GM18499 (cell line): ENCODE measurements at regions not wholly inside any gene's neighbourhood (a gene's known extent, or its start where the extent isn't known, plus 50 kb on each side); places are given as distances from the start of the nearest gene placed in this dataset.
"Not testable (repeated sequence)": the region's sequence is repeated elsewhere in the genome, so short reads cannot be mapped to it uniquely, and the experiment has no call there.

Source experiments
- ATAC-seq: cut with Tn5 transposase; IDR thresholded peaks from one replicate; pipeline ENCODE4 v1.9.1; 2021; ENCODE audit warnings: moderate number of reproducible peaks; ENCODE audit not compliant: insufficient read depth, unreplicated experiment

DNA sequence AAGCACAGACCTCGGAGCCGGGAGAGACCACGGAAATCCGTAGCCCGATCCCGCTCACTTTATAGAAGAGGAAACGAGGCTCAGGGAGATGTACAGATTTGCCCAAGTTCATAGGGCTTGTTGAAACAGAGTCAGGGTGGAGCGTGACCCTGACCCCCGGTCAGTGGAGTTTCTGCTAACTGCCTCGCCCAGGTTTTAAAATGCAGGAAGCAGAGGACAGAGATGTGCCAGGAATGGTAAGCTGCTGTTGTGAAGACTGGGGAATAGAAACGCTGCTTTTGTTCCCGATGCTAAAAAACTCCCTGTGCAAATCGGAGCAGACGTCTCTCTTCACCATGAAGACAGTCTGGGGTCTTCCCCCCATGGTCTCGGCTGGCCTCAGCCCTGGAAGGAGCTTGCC lies 403.0 kb downstream of the SEC14L1 start:
- ATAC-seq, result no peak

DNA sequence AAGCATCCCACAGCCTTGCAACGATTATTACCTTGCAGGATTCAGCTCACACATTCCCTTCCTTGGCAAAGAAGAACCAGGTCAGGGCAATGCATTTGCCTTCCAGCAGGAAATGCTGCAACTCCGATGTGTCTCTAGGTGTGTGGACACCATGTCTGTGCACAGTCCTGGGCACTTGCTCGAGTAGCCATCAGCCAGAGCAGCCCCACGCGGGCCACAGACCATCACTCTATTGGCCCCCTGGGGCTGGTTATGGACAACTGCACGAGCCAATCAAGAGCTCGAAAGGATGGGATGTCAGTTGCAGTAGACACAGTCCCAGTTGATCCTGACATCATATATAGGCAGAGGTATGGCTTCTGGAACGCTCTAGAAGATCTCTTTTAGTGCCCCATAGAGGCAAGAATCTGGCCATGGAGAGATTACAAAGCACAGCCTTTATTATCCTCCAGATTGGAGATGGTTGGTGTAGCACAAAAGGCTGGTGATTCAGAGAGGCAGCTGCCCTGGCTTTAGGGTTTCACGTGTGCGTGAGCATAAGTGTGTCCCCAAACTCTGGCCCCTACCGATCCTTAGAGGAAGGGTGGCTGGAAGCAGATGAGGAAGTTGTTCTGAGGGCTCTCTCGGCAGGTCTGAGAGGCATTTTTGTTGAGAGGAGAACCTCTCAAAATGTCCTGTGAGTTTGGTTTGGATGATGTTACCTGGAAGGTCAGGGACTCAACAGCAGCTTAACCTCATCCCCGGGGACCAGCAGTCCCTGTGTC lies 403.8 kb downstream of the SEC14L1 start:
- no peak for ATAC-seq

DNA sequence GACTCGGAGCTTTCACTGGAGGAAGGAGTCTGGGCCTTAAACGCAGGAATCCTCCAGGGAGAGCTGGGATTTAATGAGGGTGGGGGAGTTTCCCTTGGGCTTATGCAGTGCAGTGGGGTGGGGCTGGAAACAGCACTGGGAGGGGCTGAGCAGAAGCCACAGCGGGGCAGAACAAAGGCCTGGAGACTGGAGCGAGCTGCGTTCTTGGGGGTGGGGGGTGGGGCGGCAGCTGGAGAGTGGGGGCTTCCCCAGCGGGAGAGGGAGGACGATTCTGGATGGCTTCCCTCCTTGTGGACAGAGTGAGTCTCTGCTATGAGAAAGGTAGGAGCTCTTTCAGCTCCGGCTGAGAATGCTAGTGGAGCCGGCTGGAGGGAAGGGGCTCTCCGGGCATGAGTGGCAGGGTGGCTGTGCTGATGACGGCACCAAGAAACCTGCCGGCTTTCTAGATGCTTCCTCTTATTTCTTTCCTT lies 406.0 kb downstream of the SEC14L1 start:
- no peak for ATAC-seq

DNA sequence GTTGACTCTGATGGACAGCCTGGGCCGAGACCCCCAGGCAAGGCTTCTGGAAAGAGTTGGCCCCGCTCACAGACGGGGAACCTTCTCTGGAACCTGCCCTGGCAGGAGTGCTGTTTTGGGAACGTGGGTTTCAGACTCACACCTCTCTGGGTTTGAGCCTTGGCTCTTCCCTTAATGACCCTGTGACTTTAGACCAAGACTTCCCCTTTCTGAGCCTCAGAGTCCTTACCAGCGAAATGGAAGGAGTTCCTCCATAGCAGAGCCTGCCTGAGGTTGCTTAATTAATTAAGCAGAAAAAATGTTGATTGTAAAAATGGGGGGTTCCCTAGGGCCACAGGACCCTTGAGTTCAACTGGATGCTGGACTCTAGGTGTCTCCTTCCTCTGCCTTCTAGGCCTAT lies 408.2 kb downstream of the SEC14L1 start:
- ATAC-seq, result no peak

DNA sequence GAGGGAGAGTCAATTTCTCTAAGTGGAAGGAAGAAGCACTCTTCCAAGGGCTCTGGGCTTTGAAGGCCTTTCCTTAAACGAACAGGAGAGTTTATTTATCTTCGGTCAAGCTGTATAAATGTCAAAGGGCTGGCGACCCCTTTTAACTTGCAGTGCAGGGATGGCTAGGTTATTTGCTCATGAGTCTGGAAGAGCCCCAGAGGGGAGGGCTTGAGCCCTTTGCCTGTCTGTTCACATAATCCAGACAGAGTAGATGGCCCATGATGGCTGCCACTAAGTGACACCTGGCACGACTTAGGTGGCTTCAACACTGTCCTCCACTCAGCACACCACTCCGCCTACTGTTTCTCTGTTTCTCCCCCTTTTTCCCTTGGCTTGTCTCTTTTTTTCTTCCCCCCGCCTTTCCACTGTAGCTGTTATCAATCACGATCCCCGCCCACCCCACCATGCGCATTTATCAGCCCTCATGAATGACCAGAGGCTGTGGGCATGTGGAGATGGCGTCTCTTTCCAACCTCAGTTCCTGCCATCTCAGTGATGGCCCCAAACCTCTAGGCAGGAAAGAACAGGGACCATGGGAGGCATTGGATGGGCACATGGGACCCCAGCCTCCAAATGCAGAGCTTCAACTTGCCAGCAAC lies 408.7 kb upstream of the TNRC6C start:
- no peak for ATAC-seq

DNA sequence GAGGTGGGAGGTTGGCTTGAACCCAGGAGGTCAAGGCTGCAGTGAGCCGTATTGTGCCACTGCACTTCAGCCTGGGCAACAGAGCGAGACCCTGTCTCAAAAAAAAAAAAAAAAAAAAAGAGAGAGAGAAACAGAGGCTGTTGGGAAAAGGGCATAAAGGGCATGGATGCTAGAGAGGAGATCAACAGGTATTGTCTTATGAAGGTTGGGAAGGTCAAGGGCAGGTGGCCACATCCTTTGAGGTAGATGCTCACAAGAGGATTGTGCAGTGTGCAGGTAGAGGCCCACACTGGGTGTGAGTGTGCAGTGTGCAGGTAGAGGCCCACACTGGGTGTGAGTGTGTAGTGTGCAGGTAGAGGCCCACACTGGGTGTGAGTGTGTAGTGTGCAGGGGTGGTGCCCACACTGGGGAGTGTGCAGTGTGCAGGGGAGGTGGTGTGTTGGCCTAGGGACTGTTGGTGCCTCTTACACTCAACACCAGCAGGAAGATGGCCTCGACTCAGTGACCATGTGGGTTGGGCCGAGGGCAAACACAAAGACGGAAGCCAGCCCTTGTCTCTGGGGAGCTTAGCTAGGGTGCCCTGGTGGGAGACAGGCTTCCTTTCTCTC lies 404.9 kb upstream of the TNRC6C start:
- no peak for ATAC-seq

DNA sequence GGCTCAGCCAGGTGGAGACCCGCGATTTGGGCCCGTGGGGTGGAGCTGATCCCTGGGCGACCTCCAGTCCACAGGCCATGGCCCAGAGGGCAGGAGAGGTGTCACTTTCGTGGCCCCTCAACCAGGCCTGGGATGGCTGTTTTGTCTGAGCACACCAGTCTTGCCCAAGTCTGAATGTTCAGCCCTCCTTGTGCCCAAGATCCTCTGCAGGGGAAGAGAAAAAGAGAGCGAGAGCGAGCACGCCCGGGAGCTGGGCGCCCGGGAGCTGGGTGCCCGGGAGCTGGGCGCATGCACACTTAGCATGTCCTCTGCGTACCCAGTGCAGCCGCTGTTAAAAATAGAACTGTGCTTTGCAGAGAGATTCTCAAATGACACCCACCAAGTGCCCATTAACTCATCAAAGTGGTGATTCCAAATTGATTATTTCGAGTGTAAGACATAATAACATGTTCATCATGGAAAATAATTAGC lies 403.3 kb upstream of the TNRC6C start:
- ATAC-seq, result no peak

DNA sequence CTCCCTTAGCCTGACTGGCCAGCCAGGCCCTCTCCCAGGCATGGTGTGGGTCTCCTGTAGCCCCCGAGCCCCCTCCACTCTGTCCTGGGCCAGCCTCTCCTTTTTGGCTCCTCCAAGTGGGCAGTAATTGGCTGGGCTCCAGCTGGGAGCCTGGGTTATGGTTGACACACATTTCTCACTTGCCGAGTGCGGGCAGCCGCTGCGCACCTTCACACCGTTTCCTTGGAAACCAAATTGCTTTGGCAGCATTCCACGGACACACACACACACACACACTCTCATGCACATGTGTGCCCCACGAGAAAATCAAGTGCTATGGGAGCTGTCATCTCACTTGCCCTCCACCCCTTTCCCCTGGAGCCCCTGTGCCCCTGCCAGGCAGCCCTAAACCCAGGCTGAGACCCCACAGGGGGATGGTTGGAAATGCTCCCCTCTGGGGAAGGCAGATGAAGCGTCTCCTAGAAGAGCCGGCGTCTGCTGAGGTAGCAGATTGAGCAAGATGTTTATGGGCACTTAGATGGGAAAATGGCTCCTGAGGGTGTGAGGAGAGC lies 402.7 kb upstream of the TNRC6C start:
- no peak for ATAC-seq

DNA sequence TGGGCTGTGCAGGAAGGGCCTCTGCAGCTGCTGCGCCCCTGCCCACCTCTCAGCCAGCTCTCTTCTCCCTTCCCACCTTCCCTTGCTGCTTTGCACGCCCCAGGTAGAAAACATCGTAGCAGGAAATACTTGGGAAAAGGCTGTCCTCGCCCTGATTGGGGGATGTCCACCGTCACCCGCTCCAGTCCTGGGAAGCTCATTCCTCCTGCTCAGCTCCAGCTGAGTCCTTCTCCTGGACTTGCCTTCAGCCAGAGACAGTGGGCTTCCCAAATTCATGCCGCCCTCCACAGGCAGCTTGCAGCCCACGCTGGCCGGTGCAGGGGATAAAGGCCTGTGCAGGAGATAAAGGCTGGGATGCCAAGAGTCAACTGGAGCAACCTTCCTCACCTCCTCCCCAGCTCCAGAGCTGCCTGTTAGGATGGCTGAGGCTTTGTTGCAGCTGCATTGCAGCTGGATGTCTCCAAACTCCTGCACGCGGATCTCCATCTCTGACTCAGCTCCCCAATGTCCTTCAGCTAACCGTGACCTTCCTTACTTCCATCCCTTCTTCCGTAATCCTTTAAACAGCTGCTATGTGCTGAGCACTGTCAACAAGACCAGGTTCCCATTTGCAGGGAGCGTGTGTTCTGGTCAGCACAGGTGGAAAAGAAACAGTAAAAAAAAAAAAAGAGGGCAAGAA lies 402.0 kb upstream of the TNRC6C start:
- no peak for ATAC-seq

DNA sequence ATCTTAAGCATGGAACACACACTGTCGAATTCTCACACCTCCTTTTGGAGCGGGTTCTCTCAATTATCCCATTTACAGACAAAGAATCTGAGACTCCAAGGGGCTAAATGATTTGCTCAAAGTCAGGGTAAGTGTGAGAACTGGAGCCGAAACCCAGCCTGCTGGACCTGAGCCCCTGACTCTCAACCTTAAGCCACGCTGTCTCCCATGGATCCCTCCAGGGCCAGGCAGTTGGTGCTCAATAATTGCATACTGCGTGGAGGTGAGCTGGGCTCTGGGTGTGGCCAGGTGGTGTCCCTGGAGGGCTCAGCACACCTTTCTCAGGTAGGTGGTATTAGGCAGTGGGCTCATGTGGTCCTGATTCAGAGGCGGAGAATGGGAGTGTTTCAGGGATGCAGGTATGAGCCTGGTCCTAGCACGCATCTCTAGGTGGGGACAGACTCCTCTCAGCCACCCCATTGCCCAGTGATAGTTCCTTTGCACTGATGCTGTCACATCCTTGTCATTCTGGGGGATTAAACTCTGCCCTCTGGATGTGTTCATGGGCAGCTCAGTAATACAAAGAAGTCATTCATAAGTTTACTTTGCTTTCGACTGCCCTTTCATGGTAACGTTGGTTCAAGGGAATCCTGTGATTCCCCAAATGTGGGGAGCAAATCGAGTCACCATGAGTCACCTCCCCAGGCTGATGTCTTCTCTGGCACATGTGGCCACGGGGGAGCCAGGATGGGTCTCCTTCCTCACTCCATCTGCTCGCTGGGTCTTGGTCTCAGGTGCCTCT lies 399.5 kb upstream of the TNRC6C start:
- no peak for ATAC-seq

DNA sequence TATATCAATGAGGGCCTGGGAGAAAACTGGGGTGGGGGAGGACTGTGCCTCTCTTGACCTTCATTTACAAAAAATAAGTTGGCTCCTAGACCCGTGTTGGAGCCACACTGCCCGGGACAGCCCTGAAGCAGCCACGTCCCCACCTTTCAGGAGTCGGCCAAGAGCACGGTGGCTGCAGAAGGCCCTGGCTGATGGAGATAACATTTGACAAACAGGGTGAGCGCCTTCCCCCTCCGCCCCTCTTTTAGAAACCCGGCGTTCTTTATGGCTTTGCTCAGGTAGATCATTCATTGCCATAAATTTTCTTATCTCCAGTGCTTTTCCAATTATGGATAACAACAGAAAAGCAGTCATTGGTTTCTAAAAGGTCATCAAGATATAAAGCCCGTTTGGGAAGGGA lies 398.1 kb upstream of the TNRC6C start:
- ATAC-seq, result no peak

DNA sequence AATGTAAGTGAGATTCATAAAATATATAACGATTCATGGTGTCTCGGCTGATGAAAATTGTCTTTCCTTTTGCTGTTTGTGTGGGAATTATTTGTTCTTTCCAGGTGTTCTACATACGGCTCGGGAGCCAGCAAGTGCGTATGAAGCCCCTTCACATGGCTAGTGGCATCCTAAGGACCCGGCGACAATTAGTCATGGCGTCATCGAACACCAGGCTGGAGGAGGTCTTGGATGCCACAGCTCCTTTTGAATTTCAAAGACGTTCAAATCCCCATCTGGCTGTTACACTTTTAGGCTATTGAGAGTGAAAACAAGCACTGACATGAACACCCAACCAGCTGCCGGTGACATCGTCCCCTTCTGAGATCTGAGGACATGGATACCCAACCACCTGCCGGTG lies 397.7 kb upstream of the TNRC6C start:
- no peak for ATAC-seq

DNA sequence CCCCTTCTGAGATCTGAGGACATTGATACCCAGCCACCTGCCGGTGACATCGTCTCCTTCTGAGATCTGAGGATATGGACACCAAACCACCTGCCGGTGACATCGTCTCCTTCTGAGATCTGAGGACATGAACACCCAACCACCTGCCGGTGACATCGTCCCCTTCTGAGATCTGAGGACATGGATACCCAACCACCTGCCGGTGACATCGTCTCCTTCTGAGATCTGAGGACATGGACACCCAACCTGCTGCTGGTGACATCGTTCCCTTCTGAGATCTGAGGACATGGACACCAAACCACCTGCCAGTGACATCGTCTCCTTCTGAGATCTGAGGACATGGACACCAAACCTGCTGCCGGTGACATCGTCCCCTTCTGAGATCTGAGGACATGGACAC lies 396.1 kb upstream of the TNRC6C start:
- ATAC-seq, result not testable (repeated sequence)

DNA sequence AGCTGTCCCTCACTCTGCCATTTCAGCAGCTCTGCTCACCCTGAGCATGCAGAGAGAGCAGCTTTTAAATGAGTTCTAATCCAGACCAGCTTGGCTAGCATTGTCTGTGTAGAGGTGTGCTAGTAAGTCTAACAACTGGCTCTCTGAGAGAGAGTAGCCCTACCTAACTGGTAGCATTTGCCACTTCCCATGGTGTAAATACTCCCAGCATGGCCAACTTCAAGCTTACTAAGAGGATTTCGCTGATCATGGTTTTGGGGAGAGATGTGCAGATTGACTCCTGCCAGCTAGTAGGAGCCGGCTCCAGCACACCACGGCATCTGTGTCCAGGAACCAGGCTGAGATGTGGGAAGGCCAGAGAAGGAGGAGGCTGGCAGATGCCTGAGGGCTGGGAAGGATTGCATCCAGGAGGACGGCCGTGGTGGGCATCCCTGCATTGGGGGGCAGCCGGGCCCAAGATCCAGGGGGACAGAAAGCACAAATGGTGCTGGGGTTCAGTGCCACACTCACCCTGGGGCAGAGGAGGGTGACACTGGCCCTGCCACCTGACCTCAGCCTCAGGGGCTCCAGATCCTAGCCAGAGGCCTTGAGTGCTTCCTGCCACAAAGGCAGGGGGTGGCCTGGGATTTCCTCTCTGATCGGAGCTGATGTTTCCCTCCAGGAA lies 394.9 kb upstream of the TNRC6C start:
- no peak for ATAC-seq

DNA sequence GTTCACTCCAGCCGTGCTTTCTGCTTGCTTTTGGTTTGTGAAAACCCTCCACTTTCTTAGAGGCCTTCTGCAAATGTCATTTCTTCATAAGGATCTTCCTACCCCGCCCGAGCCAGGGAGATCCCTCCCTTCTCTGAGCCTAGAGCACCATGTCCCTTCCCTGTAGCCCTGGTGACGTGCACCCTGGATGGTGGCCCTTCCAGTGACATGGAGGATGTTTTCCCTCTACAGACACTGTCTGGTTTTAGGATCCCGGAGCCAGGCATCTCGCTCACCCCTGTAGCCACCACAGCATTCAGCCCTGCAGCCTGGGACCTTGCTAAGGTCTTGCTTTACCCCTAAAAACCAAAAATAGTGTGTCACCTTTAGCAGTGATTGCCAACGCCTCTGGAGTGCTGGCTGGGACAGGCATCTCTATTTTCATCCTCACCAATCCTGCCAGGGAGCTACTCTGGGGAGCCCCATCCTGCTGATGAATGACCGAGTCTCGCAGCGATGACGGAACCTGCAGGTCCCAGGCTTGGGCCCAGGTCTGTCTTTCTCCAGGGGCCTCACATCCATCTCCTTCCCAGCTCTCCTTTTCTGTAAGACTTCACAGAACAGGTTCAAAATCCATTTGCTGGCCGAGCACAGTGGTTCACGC lies 394.1 kb upstream of the TNRC6C start:
- ATAC-seq, result no peak

DNA sequence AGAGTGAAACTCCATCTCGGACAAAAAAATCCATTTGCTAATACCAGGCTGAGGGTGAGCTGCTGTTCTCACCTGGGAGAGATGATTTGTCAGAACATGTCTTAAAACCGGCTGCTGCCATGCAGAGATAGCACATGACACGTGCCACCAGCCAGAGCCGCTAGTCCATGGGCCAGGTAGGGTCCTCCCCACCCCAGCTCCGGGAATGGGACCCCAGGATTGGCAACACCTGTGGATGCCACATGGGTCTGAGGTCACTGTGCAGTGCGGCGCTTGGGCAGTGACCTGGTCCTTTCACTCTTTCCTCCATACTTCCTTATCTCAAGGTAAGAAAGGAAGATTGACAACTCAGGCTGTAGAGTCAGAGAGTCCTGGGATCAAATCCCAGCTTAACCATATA lies 393.3 kb upstream of the TNRC6C start:
- ATAC-seq, result no peak

DNA sequence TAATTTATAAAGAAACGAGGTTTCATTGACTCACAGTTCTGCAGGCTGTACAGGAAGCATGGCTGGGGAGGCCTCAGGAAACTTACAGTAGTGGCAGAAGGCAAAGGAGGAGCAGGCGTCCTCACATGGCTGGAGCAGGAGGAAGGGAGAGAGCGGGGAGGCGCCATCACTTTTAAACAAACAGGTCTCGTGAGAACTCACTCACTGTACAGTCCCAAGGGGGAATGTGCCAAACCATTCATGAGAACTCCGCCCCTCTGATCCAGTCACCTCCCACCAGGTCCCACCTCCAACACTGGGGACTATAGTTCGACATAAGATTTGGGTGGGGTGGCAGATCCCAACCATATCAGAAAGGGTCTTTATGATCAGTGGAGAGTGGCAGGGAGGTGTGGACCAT lies 392.4 kb upstream of the TNRC6C start:
- no peak for ATAC-seq

DNA sequence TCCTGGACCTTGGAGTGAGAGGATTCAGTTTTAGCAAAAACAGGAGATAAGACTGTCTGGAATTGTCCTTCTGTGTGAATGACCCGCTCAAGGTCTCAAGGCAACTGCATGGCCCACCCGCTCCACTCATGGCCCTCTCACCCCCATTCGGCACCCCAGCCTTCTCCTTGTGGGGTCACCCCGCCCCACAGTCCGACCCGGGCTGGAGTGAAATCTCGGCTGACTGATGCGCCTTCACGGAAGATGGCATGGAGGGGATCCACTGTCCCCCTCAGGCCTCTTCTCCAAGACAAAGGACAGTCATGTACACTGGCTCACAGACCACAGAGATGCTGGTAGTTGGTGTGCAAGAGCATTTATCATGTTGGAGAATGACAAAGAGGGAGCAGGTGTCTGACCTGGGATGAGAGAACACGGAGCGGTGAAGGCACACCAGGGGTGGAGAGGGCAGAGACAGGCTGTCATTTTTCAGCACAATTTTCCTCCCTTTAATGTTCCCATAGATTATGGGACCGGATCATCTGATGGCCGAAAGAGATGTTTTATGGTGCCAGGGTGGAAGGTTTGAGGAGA lies 391.9 kb upstream of the TNRC6C start:
- no peak for ATAC-seq

DNA sequence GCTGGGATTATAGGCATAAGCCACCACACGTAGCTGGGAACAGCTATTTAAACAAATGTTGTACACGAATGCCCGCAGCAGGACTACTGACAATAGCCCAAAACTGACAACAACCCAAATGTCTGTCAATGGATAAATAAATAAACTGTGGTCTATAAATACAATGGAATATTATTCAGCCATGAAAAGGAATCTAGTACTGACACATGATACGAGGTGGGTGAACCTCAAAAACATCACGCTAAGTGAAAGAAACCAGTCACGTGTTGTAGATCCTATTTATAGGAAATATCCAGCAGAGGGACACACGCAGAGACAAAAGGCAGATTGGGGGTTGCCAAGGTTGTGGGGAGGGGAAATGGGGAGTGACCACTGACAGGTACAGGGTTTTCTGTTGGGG lies 390.0 kb upstream of the TNRC6C start:
- ATAC-seq, result no peak
